HG03280 (cell line): ENCODE measurements at regions not wholly inside any gene's neighbourhood (a gene's known extent, or its start where the extent isn't known, plus 50 kb on each side); places are given as distances from the start of the nearest gene placed in this dataset.
"Not testable (repeated sequence)": the region's sequence is repeated elsewhere in the genome, so short reads cannot be mapped to it uniquely, and the experiment has no call there.

Experiments used
- ATAC-seq: cut with Tn5 transposase; IDR thresholded peaks from one replicate; pipeline ENCODE4 v1.9.1; 2021; ENCODE audit warnings: mild to moderate bottlenecking, moderate library complexity; ENCODE audit not compliant: unreplicated experiment

DNA sequence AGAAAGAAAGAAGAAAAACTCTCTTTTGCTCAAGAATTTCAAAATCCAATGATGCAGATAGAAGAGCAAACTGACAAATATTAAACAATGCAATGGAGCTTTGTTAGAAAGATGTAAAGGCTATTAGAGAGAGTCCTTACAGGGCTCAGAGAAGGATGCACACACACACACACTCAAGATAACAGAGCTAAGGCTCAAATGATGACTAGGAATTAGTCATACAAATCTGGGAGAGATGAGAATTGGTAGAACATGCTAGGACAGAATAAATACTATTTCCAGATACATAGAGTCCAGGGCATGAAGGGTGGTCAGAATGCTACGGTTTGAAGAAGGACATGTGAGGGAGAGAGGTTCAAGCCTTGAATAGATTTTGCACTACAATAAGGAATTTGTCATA lies 650.1 kb upstream of the MDGA2 start:
- ATAC-seq, result no peak

DNA sequence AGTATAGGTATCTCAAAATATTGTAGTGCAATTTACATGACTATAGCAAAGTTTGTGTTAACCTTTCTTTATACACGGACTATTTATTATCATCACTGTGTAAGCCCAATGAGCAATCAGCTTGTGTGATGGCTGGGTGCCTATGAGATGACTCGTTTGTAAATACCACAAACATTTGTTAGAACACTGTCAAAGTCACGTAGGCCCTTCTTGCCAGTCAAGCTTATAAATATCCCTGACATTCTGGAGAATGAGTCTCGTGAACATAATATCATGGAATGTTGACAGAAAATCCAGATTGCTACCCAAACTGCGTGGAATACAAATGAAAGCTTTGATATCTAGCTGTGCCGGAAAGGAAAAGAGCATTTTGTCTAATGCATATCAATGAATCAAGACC lies 648.3 kb upstream of the MDGA2 start:
- no peak for ATAC-seq

DNA sequence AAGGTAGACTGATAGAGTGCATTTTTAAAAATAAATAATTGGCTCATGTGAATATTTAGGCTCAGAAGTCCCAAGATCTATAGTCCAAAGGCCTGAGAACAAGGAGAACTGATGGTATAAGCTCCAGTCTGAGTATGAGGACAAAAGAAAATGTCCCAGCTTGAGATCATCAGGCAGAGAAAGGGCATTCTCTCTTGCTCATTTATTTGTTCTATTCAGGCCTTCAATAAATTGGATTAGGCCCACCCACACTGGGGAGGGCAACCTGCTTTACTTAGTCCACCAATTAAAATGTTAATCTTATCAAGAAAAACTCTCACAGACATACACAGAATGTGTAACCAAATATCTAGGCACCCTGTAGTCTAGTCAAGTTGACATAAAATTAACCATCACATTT lies 644.4 kb upstream of the MDGA2 start:
- ATAC-seq, result no peak

- ATAC-seq, result no peak
Observed at GRCh38 chr14:48304729-48305128, 629.3 kb upstream of the MDGA2 start.

- ATAC-seq, result no peak
Observed at GRCh38 chr14:48289701-48290100, 614.3 kb upstream of the MDGA2 start.

- ATAC-seq, result not testable (repeated sequence)
Observed at GRCh38 chr14:48285217-48285616, 609.8 kb upstream of the MDGA2 start.

GRCh38 chr14:48275301-48275700 lies 599.9 kb upstream of the MDGA2 start:
- no peak for ATAC-seq

GRCh38 chr14:48274826-48275225 lies 599.4 kb upstream of the MDGA2 start:
- ATAC-seq, result no peak

DNA sequence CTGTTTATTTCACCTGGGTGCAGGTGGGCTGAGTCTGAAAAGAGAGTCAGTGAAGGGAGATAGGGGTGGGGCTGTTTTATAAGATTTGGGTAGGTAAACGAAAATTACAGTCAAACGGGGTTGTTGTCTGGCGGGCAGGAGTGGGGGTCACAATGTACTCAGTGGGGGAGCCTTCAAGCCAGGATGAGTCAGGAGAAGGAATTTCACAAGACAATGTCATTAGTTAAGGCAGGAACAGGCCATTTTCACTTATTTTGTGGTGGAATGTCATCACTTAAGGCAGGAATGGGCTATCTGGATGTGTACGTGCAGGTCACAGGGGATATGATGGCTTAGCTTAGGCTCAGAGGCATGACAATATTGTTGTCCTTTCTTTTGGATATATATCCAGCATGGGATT lies 592.5 kb upstream of the MDGA2 start:
- ATAC-seq, result not testable (repeated sequence)

DNA sequence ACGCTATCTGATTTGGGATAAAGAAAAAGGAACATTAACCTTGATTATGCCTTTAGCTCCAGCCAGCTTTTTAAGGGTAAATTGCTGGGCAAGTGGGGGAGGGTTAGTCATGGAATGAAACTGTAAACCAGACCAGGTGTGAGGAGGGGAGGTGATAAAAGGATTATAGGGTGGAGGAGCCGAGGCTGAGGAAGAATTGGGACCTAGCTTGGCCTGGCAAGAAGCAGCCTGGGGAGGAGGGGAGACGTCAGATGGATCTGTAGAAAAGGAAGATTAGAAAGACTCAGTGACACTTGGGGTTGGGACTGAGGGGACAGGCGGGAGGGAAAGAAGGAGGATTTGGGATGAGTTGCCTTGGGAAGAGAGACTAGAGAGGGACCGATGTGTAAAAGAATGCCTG lies 590.8 kb upstream of the MDGA2 start:
- not testable (repeated sequence) for ATAC-seq

DNA sequence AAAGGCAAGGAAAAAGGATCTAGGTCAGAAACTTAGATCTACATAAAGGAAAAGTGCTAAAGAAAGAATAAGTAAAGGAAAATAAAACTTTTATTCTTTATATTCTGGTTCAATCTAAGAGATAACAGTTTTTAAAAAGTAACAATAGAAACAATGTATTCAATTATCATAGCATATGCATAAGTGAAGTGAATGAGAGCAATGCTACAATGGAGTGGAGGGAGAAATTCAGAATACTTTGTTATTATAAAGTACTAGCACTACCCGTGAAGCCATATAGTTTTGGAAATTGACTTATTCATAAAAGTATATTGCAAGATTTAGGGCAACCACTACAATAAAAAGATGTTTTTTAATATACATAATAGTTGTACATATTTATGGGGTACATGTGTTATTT lies 586.0 kb upstream of the MDGA2 start:
- ATAC-seq, result no peak

GRCh38 chr14:48260394-48261295 lies 585.2 kb upstream of the MDGA2 start:
- ATAC-seq, result not testable (repeated sequence)

DNA sequence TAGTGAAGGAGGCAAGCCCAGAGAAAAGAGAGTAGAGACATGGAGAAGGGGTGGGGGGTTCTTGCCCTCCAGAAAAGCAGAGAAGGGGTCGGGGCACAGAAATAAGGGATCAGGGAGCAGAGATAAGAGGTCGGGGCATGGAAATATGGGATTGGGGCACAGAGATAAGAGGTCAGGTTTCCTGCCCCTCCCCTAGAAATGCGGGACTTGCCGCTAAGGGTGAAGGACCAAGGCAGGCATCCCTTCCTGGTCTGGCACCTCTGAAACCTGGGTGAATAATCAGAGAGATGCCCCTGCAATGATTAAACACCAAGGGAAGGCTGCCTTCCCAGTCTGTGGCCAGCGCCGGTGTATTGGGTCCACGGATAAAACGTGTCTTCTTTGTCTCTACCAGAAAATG lies 584.5 kb upstream of the MDGA2 start:
- ATAC-seq, result not testable (repeated sequence)

DNA sequence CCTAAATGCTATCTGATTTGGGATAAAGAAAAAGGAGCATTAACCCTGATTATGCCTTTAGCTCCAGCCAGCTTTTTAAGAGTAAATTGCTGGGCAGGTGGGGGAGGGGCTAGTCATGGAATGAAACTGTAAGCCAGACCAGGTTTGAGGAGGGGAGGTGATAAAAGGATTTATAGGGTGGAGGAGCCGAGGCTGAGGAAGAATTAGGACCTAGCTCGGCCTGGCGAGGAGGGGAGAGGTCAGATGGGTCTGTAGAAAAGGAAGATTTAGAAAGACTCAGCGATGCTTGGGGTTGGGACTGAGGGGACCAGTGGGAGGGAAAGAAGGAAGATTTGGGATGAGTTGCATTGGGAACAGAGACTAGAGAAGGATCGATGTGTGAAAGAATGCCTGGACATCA lies 583.8 kb upstream of the MDGA2 start:
- ATAC-seq, result not testable (repeated sequence)

GRCh38 chr14:48258703-48259102 lies 583.3 kb upstream of the MDGA2 start:
- not testable (repeated sequence) for ATAC-seq

- no peak for ATAC-seq
Observed at GRCh38 chr14:48253020-48253419, 577.6 kb upstream of the MDGA2 start.

- no peak for ATAC-seq
Observed at GRCh38 chr14:48251290-48251689, 575.9 kb upstream of the MDGA2 start.

- no peak for ATAC-seq
Observed at GRCh38 chr14:48250575-48250974, 575.2 kb upstream of the MDGA2 start.

- ATAC-seq, result no peak
Observed at GRCh38 chr14:48247977-48248376, 572.6 kb upstream of the MDGA2 start.

DNA sequence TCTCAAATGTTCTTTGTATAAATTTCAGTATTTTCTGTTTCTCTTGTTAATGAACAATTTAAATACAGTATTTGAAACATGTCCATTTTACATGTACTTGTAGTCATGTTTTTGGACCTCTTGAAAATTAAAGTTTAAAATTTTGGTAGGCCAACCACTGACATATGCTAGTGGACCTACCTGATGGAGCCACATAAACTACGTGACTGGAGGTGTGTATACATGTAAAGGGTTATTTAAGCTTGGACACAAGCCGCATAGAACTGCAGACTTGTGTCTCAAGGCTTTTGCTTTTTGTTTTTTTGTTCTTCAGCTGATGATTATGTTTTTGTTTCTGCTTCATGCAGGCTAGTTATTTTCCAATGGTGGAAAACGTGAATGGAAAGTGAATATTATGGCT lies 568.5 kb upstream of the MDGA2 start:
- no peak for ATAC-seq

DNA sequence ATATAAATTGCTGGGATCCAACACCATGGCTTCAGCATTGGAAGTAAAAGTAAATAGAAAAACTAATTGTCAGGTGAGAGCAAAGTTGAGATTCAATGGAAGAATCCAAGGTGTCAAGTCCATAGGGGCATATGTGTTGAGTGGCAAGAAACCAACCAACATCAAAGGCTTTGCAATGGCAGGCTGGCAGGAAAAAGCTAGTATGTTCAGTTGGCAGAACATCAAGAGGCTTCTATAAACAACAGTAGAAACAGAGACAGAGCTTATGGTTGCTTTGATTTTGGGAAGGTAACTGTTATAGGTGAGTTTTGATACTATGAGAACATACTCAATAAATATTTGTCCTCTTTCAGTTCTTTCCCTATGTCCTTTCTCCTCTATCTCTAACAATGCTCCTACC lies 553.7 kb upstream of the MDGA2 start:
- no peak for ATAC-seq

- no peak for ATAC-seq
Observed at GRCh38 chr14:48193893-48194292, 518.5 kb upstream of the MDGA2 start.

DNA sequence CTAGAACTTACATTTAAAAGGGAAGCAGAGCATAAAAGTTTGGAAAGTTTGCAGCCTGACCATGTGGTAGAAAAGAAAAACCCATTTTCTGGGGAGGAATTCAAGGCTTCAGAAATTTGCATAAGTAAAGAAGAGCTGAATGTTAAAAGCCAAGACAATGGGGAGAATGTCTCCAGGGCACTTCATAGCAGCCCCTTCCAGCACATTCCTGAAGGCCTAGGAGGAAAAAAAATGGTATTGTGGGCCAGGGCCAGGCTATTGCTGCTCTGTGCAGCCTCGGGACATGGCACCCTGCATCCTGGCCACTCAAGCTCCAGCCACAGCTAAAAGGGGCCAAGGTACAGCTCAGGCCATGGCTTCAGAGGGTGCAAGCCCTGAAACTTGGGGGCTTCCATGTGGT lies 474.2 kb upstream of the MDGA2 start:
- not testable (repeated sequence) for ATAC-seq
